ENCODE measurements at regions not wholly inside any gene's neighbourhood (a gene's known extent, or its start where the extent isn't known, plus 50 kb on each side); places are given as distances from the start of the nearest gene placed in this dataset.

- Mint-ChIP-seq H3K36me3 (no peaks in the 10 kb centered on the region), H3K27me3 (ENCODE audit: low read depth in 2 of 2) (no peaks in the 10 kb centered on the region), H3K4me1 (no peaks in the 10 kb centered on the region), H3K9me3 (peaks cover 4 to 12% of the 10 kb centered on the region in 2 donors), H3K4me3 (peak overlapping the region; percentile 57), H3K27ac (peak overlapping the region in 1 of 2 donors; percentile 16)
- no peaks in the 10 kb centered on the region for H3K36me3 ChIP-seq (ENCODE audit: control insufficient read depth, insufficient read depth, low read length)
- no peak for TF ChIP-seq CTCF (IDR thresholded peaks at IDR 0.05)
- peak in 1 of 3 donors; percentile 70 for ATAC-seq
- H3K4me1 ChIP-seq (ENCODE audit: control insufficient read depth, insufficient read depth, low read length), result no peaks in the 10 kb centered on the region
- no peak overlapping the region for H3K27ac ChIP-seq (ENCODE audit: low read length)
- no peak overlapping the region for H3K4me3 ChIP-seq (ENCODE audit: low read length)
- H3K27me3 ChIP-seq (ENCODE audit: control insufficient read depth, insufficient read depth, low read length), result no peaks in the 10 kb centered on the region
- intact Hi-C loops (cut with micrococcal nuclease), result no loop called here
- WGBS (ENCODE audit: insufficient coverage), result 78% methylated on average over 8 of the region's 8 CpGs
- peaks cover 2% of the 10 kb centered on the region for H3K9me3 ChIP-seq (ENCODE audit: control insufficient read depth, insufficient read depth, low read length)
- peak in 1 of 2 donors; percentile 3 for DNase-seq
Observed at GRCh38 chr12:28777603-28778365, 371.3 kb upstream of the FAR2 start.

GRCh38 chr12:28780096-28780495 is 369.0 kb upstream of the FAR2 start:
- Histone ChIP-seq H3K4me1 (ENCODE audit: control insufficient read depth, insufficient read depth, low read length) (no peaks in the 10 kb centered on the region), H3K27ac (ENCODE audit: low read length) (no peak overlapping the region), H3K36me3 (ENCODE audit: control insufficient read depth, insufficient read depth, low read length) (no peaks in the 10 kb centered on the region), H3K9me3 (ENCODE audit: control insufficient read depth, insufficient read depth, low read length) (peaks cover 2% of the 10 kb centered on the region), H3K27me3 (ENCODE audit: control insufficient read depth, insufficient read depth, low read length) (no peaks in the 10 kb centered on the region), H3K4me3 (ENCODE audit: low read length) (no peak overlapping the region)
- no peak for TF ChIP-seq CTCF (IDR thresholded peaks at IDR 0.05)
- DNase-seq (no peak), ATAC-seq (no peak)
- peaks cover 4 to 11% of the 10 kb centered on the region in 2 donors for H3K9me3 Mint-ChIP-seq
- no peaks in the 10 kb centered on the region for H3K36me3 Mint-ChIP-seq
- intact Hi-C loops (cut with micrococcal nuclease), result no loop called here
- WGBS (ENCODE audit: insufficient coverage), result 85% methylated on average over 1 of the region's 2 CpGs
- H3K4me1 Mint-ChIP-seq, result no peaks in the 10 kb centered on the region
- H3K27me3 Mint-ChIP-seq (ENCODE audit: low read depth in 2 of 2), result no peaks in the 10 kb centered on the region
- no peak overlapping the region for H3K27ac Mint-ChIP-seq
- H3K4me3 Mint-ChIP-seq, result no peak overlapping the region

DNA sequence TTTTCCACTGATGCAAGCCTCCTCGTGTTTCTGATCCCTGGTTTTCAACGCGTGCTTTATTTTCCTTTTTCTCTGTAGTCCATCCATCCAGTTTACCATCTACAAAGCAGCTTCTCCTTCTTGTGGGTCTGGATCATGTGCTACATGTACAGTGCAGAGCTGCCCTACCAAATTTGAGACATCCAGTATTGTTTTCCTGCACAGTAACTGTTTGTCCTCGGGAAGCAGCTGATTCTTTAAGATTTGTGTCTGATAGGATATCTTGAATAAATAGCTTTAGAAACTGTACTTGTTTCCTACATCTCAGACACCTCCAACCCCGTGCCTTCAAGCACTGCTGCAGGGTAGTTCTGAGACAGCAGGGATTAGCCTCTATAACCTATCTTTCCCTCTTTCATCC is 368.1 kb upstream of the FAR2 start:
- H3K27me3 ChIP-seq (ENCODE audit: control insufficient read depth, insufficient read depth, low read length), result no peaks in the 10 kb centered on the region
- Mint-ChIP-seq H3K36me3 (no peaks in the 10 kb centered on the region), H3K4me3 (no peak overlapping the region), H3K9me3 (peaks cover 6 to 7% of the 10 kb centered on the region in 2 donors), H3K27me3 (ENCODE audit: low read depth in 2 of 2) (no peaks in the 10 kb centered on the region), H3K27ac (no peak overlapping the region), H3K4me1 (no peaks in the 10 kb centered on the region)
- ATAC-seq, result no peak
- H3K27ac ChIP-seq (ENCODE audit: low read length), result no peak overlapping the region
- WGBS (ENCODE audit: insufficient coverage), result 67% methylated on average over 5 of the region's 5 CpGs
- H3K4me1 ChIP-seq (ENCODE audit: control insufficient read depth, insufficient read depth, low read length), result no peaks in the 10 kb centered on the region
- intact Hi-C loops (cut with micrococcal nuclease), result no loop called here
- no peaks in the 10 kb centered on the region for H3K9me3 ChIP-seq (ENCODE audit: control insufficient read depth, insufficient read depth, low read length)
- DNase-seq, result no peak
- TF ChIP-seq CTCF (IDR thresholded peaks at IDR 0.05), result no peak
- H3K36me3 ChIP-seq (ENCODE audit: control insufficient read depth, insufficient read depth, low read length), result no peaks in the 10 kb centered on the region
- H3K4me3 ChIP-seq (ENCODE audit: low read length), result no peak overlapping the region

Measured in natural killer cell (primary cell).